Right forelimb (tissue), 1 donor: ENCODE measurements at regions not wholly inside any gene's neighbourhood (a gene's known extent, or its start where the extent isn't known, plus 50 kb on each side); places are given as distances from the start of the nearest gene placed in this dataset.
"Not testable (repeated sequence)": the region's sequence is repeated elsewhere in the genome, so short reads cannot be mapped to it uniquely, and the experiment has no call there.

Experiments used
- DNase-seq: peaks from one replicate; pipeline ENCODE4 v3.0.0-alpha.2; 2018

GRCh38 chr20:17835240-17835933 is 133.2 kb downstream of the SNX5 start:
- no peak for DNase-seq

- DNase-seq, result no peak
Observed at GRCh38 chr20:17834804-17835203, 133.8 kb downstream of the SNX5 start.

- no peak for DNase-seq
Observed at GRCh38 chr20:17833036-17833674, 133.4 kb downstream of the BANF2 start.

GRCh38 chr20:17832236-17832915 is 132.6 kb downstream of the BANF2 start:
- DNase-seq, result no peak

- DNase-seq, result no peak
Observed at GRCh38 chr20:17828598-17829144, 128.9 kb downstream of the BANF2 start.

GRCh38 chr20:17827759-17828559 is 128.2 kb downstream of the BANF2 start:
- no peak for DNase-seq

- DNase-seq, result no peak
Observed at GRCh38 chr20:17827079-17827478, 127.3 kb downstream of the BANF2 start.

- DNase-seq, result no peak
Observed at GRCh38 chr20:17825960-17826843, 126.4 kb downstream of the BANF2 start.

GRCh38 chr20:17825252-17825959 is 125.6 kb downstream of the BANF2 start:
- DNase-seq, result no peak

- no peak for DNase-seq
Observed at GRCh38 chr20:17824676-17825251, 125.0 kb downstream of the BANF2 start.

GRCh38 chr20:17823409-17824144 is 123.8 kb downstream of the BANF2 start:
- DNase-seq, result no peak

GRCh38 chr20:17822540-17823408 is 123.0 kb downstream of the BANF2 start:
- no peak for DNase-seq

- DNase-seq, result no peak
Observed at GRCh38 chr20:17822039-17822438, 122.3 kb downstream of the BANF2 start.

GRCh38 chr20:17821606-17822005 is 121.8 kb downstream of the BANF2 start:
- not testable (repeated sequence) for DNase-seq

- no peak for DNase-seq
Observed at GRCh38 chr20:17819395-17820093, 119.8 kb downstream of the BANF2 start.

GRCh38 chr20:17818187-17818586 is 118.4 kb downstream of the BANF2 start:
- DNase-seq, result no peak

- no peak for DNase-seq
Observed at GRCh38 chr20:17816804-17817587, 117.2 kb downstream of the BANF2 start.

- DNase-seq, result no peak
Observed at GRCh38 chr20:17811628-17811965, 111.8 kb downstream of the BANF2 start.
